SK-N-MC (cell line): ENCODE measurements at regions not wholly inside any gene's neighbourhood (a gene's known extent, or its start where the extent isn't known, plus 50 kb on each side); places are given as distances from the start of the nearest gene placed in this dataset.

Experiments
- EZH2 ChIP-seq: fragments of 200-600 bp; sonication (generic); IDR thresholded peaks from one replicate; pipeline ENCODE4 v1.6.1; 2017; ENCODE audit warnings: antibody characterized with exemption
- POLR2AphosphoS5 ChIP-seq: IDR thresholded peaks from 2 replicates; pipeline ENCODE4 v1.6.1; 2012; ENCODE audit warnings: mild to moderate bottlenecking, low read depth, low read length, borderline replicate concordance

DNA sequence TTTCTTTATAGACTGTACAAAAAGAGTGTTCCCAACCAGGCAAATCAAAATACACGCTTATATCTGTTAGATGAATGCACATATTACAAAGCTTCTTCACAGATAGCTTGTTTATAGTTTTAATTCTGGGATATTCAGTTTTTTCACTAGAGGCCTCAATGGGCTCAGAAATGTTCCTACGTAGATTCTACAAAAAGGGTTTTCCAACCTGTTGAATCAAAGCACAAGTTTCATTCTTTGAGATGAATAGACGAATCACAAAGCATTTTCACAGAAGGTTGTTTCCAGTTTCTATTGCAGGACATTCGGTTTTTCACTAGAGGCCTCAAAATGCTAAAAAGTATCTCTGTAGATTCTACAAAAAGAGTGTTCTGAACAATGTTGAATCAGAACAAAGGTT lies 1490.3 kb downstream of the UQCRFS1 start:
- TF ChIP-seq POLR2AphosphoS5 (no peak), EZH2 (no peak)
